Immature natural killer cell (primary cell): ENCODE measurements at regions not wholly inside any gene's neighbourhood (a gene's known extent, or its start where the extent isn't known, plus 50 kb on each side); places are given as distances from the start of the nearest gene placed in this dataset.

Experiments used
- DNase-seq, 3 donors: peaks; one replicate each; pipeline ENCODE4 v3.0.0; 2022; ENCODE audit warnings: mixed read lengths in 1 of 3
- H3K27ac Mint-ChIP-seq, 6 donors: one replicate each; pipeline ENCODE4 v1.8.0; 2020; ENCODE audit warnings: mixed read lengths in 6 of 6, mild to moderate bottlenecking in 5 of 6, inconsistent platforms in 4 of 6, moderate library complexity in 3 of 6
- H3K27me3 Mint-ChIP-seq, 3 donors: one replicate each; pipeline ENCODE4 v1.8.0; 2020 to 2021; ENCODE audit warnings: low read depth in 3 of 3, mild to moderate bottlenecking in 3 of 3, mixed read lengths in 3 of 3, moderate library complexity in 3 of 3, inconsistent platforms in 1 of 3
- H3K36me3 Mint-ChIP-seq, 3 donors: one replicate each; pipeline ENCODE4 v1.8.0; 2020; ENCODE audit warnings: mixed read lengths in 3 of 3, inconsistent platforms in 2 of 3, mild to moderate bottlenecking in 2 of 3
- H3K4me1 Mint-ChIP-seq, 2 donors: one replicate each; pipeline ENCODE4 v1.8.0; 2020; ENCODE audit warnings: inconsistent platforms in 2 of 2, mild to moderate bottlenecking in 2 of 2, mixed read lengths in 2 of 2, moderate library complexity in 1 of 2
- H3K4me3 Mint-ChIP-seq, 5 donors: one replicate each; pipeline ENCODE4 v1.8.0; 2020; ENCODE audit warnings: mild to moderate bottlenecking in 5 of 5, mixed read lengths in 5 of 5, inconsistent platforms in 3 of 5, moderate library complexity in 3 of 5
- H3K9me3 Mint-ChIP-seq, 6 donors: one replicate each; pipeline ENCODE4 v1.8.0; 2020; ENCODE audit warnings: mild to moderate bottlenecking in 6 of 6, mixed read lengths in 6 of 6, inconsistent platforms in 4 of 6, moderate library complexity in 3 of 6

DNA sequence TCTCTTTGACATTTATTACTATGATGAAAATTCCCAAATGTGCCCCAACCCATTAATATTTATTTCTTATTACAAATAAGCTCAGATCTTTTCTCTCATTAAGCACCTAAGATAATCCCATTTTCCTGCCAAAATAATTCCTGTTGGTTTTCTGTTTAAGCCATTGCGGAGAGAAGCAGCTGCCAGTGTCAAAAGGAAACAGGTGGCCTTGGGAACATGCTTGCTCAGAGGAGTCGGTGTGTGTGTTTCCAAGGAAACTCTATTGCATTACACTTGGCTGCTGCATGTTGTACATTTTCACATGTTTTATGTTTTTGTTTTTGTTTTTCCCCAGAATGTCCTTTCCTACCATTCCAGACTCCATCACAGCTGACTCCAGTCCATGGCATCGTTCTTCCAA is 56.4 kb downstream of the CD24 start:
- Mint-ChIP-seq H3K4me3 (no peak overlapping the region), H3K27ac (no peak overlapping the region), H3K36me3 (no peaks in the 10 kb centered on the region), H3K4me1 (no peaks in the 10 kb centered on the region), H3K27me3 (peaks cover 1 to 5% (median 3%) of the 10 kb centered on the region in 3 donors), H3K9me3 (peaks cover 0 to 4% (median 0%) of the 10 kb centered on the region in 6 donors)
- no peak for DNase-seq

DNA sequence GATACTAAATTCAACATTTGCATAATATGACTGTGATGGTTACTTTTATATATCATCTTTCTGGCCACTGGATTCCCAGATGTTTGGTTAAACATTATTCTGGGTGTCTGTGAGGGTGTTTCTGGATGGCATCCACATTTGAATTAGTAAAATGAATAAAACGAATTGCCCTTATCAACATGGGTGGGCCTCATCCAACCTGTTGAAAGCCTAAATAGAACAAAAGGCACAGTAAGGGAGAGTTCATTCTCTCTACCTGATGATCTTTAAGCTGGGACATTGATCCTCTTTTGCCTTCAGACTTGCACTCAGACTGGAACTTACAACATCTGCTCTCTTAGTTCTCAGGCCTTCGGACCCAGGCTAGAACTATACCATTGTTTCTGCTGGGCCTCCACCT is 57.6 kb downstream of the CD24 start:
- Mint-ChIP-seq H3K9me3 (peaks cover 0 to 4% (median 0%) of the 10 kb centered on the region in 6 donors), H3K27me3 (peaks cover 1 to 5% (median 3%) of the 10 kb centered on the region in 3 donors), H3K4me1 (no peaks in the 10 kb centered on the region), H3K36me3 (no peaks in the 10 kb centered on the region), H3K27ac (no peak overlapping the region), H3K4me3 (no peak overlapping the region)
- no peak for DNase-seq

DNA sequence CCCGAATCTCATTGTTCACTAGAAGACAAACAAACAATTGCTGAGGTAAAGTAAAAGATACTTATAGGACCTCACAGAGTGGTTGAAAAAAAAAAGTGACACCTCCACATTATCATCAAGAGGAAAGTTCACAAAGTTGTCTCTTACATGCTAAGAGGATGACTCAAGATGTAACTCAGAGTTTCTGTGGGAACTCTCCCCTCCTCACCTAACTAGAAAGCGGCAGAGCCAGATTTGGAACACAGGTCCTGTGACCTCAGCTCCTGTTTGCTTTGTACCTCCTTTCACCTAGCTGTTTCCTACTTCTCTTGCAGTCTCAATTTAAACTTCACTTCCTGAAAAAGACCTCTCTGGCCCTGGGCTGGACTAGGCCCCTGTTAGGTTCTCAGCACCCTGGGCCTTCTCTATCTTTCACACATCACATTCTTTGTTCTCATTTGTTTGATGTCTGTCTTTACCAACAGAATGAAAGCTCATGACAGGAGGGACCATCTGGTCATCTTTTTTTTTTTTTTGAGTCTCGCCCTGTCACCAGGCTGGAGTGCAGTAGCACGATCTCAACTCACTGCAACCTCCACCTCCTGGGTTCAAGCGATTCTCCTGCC is 60.8 kb downstream of the CD24 start:
- peaks cover 0 to 4% (median 0%) of the 10 kb centered on the region in 6 donors for H3K9me3 Mint-ChIP-seq
- H3K27ac Mint-ChIP-seq: no peak overlapping the region
- H3K4me1 Mint-ChIP-seq: no peaks in the 10 kb centered on the region

DNA sequence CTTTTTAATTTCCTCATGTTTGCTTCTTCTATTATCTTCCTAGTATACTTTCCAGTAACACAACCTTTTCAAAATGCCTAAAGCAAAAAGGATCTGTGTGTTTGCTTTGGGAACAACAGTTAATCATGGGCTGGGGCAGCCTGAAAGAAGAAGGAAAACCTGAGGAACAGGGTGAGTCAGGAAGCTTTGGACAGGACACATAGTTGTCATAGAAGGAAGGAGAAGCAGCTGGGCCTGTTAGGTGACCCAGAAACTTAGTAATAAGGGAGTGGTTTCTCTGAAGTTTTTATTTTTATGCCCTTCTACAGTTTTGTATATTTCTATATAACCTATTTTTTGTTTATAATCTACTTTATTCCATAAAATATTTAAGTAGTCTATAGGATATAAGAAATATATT is 61.4 kb downstream of the CD24 start:
- H3K9me3 Mint-ChIP-seq: peaks cover 0 to 4% (median 0%) of the 10 kb centered on the region in 6 donors
- no peaks in the 10 kb centered on the region for H3K4me1 Mint-ChIP-seq
- no peak overlapping the region for H3K27ac Mint-ChIP-seq
- H3K4me3 Mint-ChIP-seq: no peak overlapping the region
- H3K27me3 Mint-ChIP-seq: peaks cover 2 to 5% (median 2%) of the 10 kb centered on the region in 3 donors
- DNase-seq: no peak
- H3K36me3 Mint-ChIP-seq: no peaks in the 10 kb centered on the region

More for the DNA sequence above, 60.8 kb downstream of the CD24 start:
- no peak for DNase-seq
- no peaks in the 10 kb centered on the region for H3K36me3 Mint-ChIP-seq
- peaks cover 0 to 5% (median 5%) of the 10 kb centered on the region in 3 donors for H3K27me3 Mint-ChIP-seq
- H3K4me3 Mint-ChIP-seq: no peak overlapping the region

DNA sequence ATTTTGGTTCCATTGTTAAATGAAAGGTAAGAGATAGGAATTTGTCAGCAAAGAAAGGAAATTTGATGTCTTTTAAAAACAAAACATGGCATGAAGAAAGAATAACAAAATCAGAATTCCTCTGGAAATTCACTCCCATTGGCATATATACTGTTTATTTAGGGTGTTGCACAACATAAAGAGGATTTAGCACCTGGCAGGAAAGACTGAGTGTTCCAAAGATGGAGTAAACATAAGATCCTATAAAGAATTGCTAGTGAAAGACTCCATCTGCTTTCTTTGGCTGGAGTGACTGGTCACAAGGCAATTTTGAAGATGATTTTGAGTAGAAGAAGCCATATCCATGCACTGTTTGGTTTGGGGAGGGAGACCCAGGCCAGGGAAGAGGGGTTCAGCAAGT is 62.4 kb downstream of the CD24 start:
- Mint-ChIP-seq H3K9me3 (peaks cover 0 to 4% (median 0%) of the 10 kb centered on the region in 6 donors), H3K4me3 (no peak overlapping the region), H3K27me3 (peaks cover 2 to 5% (median 2%) of the 10 kb centered on the region in 3 donors), H3K4me1 (no peaks in the 10 kb centered on the region), H3K36me3 (no peaks in the 10 kb centered on the region), H3K27ac (no peak overlapping the region)
- no peak for DNase-seq

DNA sequence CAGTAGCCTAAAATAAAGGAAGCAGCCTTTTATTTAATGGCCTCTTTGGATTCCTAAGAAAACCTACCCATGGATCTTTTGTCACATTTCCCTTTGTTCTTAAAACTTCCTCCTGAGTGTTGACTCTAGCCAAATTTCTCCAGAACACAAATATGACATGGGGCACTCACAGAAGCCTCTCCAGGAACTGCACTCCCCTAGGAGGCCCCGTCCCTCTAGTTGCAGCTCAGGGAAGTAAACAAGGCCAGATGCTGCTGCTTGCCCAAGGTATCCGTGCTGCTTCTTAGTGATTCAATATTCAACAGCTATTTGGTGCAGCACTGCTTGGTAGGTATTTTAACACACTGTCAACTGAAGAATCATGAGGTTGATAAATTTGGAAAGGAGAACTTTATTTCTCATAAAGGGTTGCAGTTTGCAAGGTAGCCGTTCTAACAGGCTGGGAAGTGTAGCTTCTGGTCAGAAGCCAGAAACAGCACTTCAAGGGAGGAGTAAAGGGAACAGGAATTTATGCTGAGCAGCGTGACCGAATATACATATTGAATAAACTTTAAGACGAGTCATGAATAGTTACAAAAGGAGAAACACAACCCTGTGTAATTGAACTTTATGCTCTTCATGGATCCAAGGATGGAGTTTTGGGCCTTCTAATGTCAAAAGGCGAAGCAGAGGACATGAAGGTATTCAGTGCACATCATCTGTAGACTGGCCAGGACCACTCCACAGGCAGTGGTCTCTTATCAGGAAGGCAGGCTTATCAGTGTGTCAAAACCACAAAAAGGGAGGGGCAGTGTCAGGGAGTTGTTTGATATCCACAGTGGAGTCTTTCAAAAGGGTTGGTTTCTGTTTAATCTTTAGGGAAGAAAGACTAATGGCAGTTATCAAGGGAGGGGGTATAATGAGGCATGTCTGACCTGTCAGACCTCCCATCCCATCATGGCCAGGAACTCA is 63.3 kb downstream of the CD24 start:
- Mint-ChIP-seq H3K27me3 (peaks cover 2 to 5% (median 2%) of the 10 kb centered on the region in 3 donors), H3K4me1 (no peaks in the 10 kb centered on the region), H3K9me3 (peaks cover 0 to 4% (median 0%) of the 10 kb centered on the region in 6 donors), H3K27ac (no peak overlapping the region), H3K4me3 (no peak overlapping the region), H3K36me3 (no peaks in the 10 kb centered on the region)
- no peak for DNase-seq

DNA sequence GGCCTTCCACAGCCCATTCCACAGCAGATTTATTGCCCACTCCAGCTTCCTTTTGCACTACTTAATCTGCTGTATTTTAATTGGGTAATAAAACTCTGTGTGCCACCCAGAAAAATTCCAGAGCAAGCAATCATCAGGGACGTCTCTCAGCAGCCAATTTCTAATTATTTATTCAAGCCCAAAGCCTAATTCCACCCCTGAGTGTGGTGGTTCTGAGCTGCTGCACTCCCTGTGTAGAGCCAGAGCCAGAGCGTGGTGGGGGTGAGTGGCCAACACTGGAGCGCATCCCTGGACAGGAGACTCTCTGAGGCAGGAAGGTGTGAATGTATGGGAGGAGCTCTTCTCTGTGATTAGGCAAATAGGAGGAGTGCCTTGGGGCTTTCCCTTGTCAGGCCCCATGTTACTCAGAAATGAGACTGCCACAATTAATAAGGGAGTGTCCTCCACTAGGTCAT is 66.1 kb downstream of the CD24 start:
- Mint-ChIP-seq H3K27me3 (peaks cover under 1 to 2% (median 2%) of the 10 kb centered on the region in 3 donors), H3K4me3 (no peak overlapping the region), H3K36me3 (no peaks in the 10 kb centered on the region), H3K4me1 (no peaks in the 10 kb centered on the region), H3K27ac (no peak overlapping the region), H3K9me3 (peaks cover 0 to 4% (median 0%) of the 10 kb centered on the region in 6 donors)
- no peak for DNase-seq

DNA sequence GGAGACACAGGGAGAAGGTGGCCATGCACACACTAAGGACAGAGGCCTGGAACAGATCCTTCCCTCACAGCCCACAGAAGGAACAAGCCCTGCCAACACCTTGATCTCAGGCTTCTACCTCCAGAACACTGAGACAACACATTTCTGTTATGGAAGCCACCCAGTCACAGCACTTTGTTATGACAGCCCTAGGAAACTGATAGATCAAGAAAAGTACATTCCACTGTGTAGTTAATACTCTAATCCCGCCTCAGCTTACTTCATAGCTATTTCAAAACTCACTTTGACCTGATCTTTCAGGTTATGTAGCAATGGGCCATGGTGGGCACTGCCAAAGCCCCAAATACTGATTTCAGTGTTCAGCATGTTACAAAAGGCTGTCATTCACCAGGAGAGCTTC is 66.8 kb downstream of the CD24 start:
- no peak overlapping the region for H3K27ac Mint-ChIP-seq

DNA sequence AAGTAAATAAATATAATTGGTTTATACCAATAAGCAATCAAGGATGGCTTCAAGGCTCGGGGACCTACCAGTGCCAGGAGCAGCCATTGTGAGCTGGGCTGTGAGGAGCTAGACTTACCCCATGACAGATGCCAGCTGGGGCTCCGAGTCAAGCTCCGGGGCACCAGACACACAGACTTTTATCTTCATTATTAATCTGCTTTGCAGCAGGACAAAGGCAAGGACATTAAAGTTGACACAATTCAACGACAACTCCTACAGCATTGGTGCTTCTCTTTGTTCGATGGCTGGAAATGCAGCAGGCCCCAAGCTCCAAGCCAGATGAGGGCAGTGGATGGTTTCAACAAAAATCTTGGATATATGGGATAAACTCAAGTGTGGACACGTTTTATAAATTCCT is 68.3 kb downstream of the CD24 start:
- Mint-ChIP-seq H3K27me3 (peaks cover 3 to 8% (median 4%) of the 10 kb centered on the region in 3 donors), H3K4me1 (no peaks in the 10 kb centered on the region), H3K36me3 (no peaks in the 10 kb centered on the region), H3K27ac (no peak overlapping the region), H3K9me3 (peaks cover 0 to 4% (median 1%) of the 10 kb centered on the region in 6 donors), H3K4me3 (no peak overlapping the region)
- no peak for DNase-seq

More for the DNA sequence above, 66.8 kb downstream of the CD24 start:
- DNase-seq: no peak
- H3K36me3 Mint-ChIP-seq: no peaks in the 10 kb centered on the region
- peaks cover 3 to 5% (median 4%) of the 10 kb centered on the region in 3 donors for H3K27me3 Mint-ChIP-seq
- H3K9me3 Mint-ChIP-seq: peaks cover 0 to 4% (median 0%) of the 10 kb centered on the region in 6 donors
- no peaks in the 10 kb centered on the region for H3K4me1 Mint-ChIP-seq
- H3K4me3 Mint-ChIP-seq: no peak overlapping the region

DNA sequence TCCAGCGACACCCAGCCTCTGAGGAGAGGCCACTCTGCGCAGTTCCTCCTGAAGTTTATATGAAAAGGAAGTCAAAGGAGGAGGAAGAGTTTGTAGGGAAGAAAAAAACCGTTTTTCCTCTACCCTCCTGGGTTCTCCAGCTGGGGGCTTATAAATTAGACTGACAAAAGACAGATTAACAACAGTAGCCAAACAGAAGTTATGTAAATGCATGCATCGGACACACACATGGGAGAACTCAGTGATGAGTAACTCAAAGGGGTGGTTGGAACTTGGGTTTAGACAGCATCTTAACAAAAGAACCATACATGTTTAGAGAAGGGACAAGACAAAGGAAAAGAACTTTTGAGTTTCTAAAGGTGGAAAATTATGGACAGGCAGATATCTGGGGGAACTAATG is 71.2 kb downstream of the CD24 start:
- no peak for DNase-seq
- H3K4me3 Mint-ChIP-seq: no peak overlapping the region
- H3K27ac Mint-ChIP-seq: no peak overlapping the region
- H3K9me3 Mint-ChIP-seq: peaks cover 0 to 10% (median 7%) of the 10 kb centered on the region in 6 donors
- peaks cover 2 to 18% (median 3%) of the 10 kb centered on the region in 3 donors for H3K27me3 Mint-ChIP-seq
- peaks cover 0 to 7% (median 0%) of the 10 kb centered on the region in 3 donors for H3K36me3 Mint-ChIP-seq
- no peaks in the 10 kb centered on the region for H3K4me1 Mint-ChIP-seq

DNA sequence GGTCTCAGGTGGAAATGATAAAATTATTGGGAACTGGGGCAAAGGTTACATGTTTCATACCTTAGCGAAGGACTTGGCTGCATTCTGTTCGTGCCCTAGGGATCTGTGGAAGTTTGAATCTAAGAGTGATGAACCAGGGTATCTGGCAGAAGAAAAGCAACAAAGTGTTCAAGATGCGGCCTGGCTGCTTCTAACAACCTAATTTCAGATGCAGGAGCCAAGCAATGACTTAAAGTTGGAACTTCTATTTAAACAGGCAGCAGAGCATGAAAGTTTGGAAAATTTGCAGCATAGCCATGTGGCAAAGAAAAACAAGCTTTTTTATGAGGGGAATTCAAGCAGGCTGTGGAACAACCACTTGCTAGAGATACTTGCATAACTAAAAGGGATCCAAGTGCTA is 73.5 kb downstream of the CD24 start:
- Mint-ChIP-seq H3K4me3 (no peak overlapping the region), H3K4me1 (no peaks in the 10 kb centered on the region), H3K27me3 (peaks cover 2 to 19% (median 4%) of the 10 kb centered on the region in 3 donors), H3K36me3 (peaks cover 0 to 7% (median 0%) of the 10 kb centered on the region in 3 donors), H3K27ac (no peak overlapping the region), H3K9me3 (peaks cover 0 to 10% (median 7%) of the 10 kb centered on the region in 6 donors)
- no peak for DNase-seq

DNA sequence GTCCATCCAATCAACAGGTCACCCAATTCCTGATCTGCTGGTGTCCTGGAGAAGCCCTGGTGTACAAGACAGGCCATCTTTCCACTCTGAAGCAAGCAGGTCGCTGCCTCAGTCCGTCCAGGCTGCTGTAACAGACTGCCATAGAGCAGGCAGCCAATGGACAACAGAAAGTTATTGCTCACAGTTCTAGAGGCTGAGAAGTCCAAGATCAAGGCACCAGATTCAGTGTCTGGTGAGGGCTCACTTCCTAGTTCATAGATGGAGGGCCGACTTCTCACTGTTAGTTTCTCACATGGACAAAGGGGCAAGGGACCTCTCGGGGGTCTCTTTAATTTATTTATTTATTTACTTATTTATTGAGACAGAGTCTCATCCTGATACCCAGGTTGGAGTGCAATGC is 74.8 kb downstream of the CD24 start:
- Mint-ChIP-seq H3K27me3 (peaks cover 2 to 19% (median 4%) of the 10 kb centered on the region in 3 donors), H3K27ac (no peak overlapping the region), H3K36me3 (peaks cover 0 to 7% (median 0%) of the 10 kb centered on the region in 3 donors), H3K4me3 (no peak overlapping the region), H3K9me3 (peaks cover 0 to 10% (median 7%) of the 10 kb centered on the region in 6 donors), H3K4me1 (no peaks in the 10 kb centered on the region)
- no peak for DNase-seq

DNA sequence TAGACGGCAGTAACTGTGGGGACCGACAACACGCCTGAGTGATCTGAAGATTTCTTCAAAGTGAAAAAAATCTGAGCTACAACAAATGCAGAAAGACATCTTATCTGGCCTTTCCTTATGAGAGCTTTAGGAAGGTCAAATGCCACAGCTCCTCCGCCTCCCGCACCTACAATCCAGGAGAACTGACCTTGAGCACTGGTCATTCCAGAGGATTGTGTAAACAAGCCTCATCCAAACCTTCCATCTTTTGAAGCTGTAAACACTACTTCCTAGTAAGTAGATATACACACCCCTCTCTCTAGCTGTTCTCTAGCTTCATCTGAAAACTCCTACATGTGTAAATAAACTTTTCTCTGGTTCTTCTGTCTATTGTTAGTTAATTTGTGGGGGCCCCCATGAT is 76.9 kb downstream of the CD24 start:
- H3K27ac Mint-ChIP-seq: no peak overlapping the region
- peaks cover 0 to 7% (median 0%) of the 10 kb centered on the region in 3 donors for H3K36me3 Mint-ChIP-seq
- DNase-seq: no peak
- H3K9me3 Mint-ChIP-seq: peaks cover 0 to 10% (median 6%) of the 10 kb centered on the region in 6 donors
- peaks cover 2 to 18% (median 3%) of the 10 kb centered on the region in 3 donors for H3K27me3 Mint-ChIP-seq
- no peak overlapping the region for H3K4me3 Mint-ChIP-seq
- no peaks in the 10 kb centered on the region for H3K4me1 Mint-ChIP-seq

DNA sequence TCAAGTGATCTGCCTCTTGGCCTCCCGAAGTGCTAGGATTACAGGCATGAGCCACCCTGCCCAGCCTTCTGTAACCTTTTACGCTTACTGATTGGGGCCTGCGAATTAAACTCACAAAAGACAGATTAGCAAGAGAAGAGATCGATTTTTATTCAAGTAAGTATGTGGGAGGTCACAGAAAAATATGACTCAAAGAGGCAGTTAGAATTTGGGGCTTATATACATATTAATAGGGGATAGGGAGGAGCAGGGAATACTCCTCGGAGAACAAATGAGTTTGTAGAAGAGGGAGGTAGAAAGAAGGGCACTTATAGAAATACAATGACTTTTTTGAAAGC is 78.9 kb downstream of the CD24 start:
- peaks cover 0 to 1% (median 0%) of the 10 kb centered on the region in 3 donors for H3K36me3 Mint-ChIP-seq
- peaks cover 2 to 10% (median 3%) of the 10 kb centered on the region in 3 donors for H3K27me3 Mint-ChIP-seq
- no peak overlapping the region for H3K4me3 Mint-ChIP-seq
- peaks cover 0 to 2% (median 1%) of the 10 kb centered on the region in 6 donors for H3K9me3 Mint-ChIP-seq
- no peak for DNase-seq
- H3K4me1 Mint-ChIP-seq: no peaks in the 10 kb centered on the region
- H3K27ac Mint-ChIP-seq: no peak overlapping the region
